Nephron progenitor cell (in vitro differentiated cells): ENCODE measurements at regions not wholly inside any gene's neighbourhood (a gene's known extent, or its start where the extent isn't known, plus 50 kb on each side); places are given as distances from the start of the nearest gene placed in this dataset.

ENCODE experiments used
- DNase-seq: peaks from one replicate; pipeline ENCODE4 v3.0.0; 2021
- H3K27ac Mint-ChIP-seq: 2 replicates; pipeline ENCODE4 v1.8.0; 2021; ENCODE audit warnings: mild to moderate bottlenecking, moderate library complexity, mixed read lengths
- H3K27me3 Mint-ChIP-seq: 2 replicates; pipeline ENCODE4 v1.8.0; 2021; ENCODE audit warnings: mild to moderate bottlenecking, low read depth, mixed read lengths; ENCODE audit not compliant: poor library complexity
- H3K36me3 Mint-ChIP-seq: 2 replicates; pipeline ENCODE4 v1.8.0; 2021; ENCODE audit warnings: low read depth, mixed read lengths
- H3K4me1 Mint-ChIP-seq: 2 replicates; pipeline ENCODE4 v1.8.0; 2021; ENCODE audit warnings: mixed read lengths
- H3K4me3 Mint-ChIP-seq: 2 replicates; pipeline ENCODE4 v1.8.0; 2021; ENCODE audit warnings: mild to moderate bottlenecking, moderate library complexity, mixed read lengths
- H3K9me3 Mint-ChIP-seq: 2 replicates; pipeline ENCODE4 v1.8.0; 2021; ENCODE audit warnings: mild to moderate bottlenecking, moderate library complexity, mixed read lengths
- TF ChIP-seq, protein P1 (sequence below): fragments of 200-600 bp; sonication (generic); IDR thresholded peaks from 2 replicates; pipeline ENCODE4 v1.5.0; 2021; ENCODE audit warnings: antibody characterized with exemption

DNA sequence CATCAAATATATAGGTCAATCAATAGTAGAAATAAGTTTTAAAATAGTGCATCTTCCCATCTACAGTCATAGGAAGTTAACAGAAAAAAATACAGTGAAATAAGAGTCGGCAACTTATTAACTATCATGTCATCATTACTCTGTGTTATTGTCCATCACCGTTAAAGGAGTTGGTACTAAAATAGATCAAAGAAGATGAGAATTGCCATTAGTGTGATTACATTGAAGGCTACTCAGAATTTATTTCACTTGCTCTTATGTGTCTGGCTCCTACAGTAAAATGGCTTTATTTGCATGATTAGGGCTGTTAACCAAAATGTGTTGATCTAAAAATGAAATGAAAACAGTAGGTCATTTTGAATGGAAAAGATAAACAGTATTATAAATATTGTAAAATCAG, 162.5 kb upstream of the SLITRK1 start:
- Mint-ChIP-seq H3K4me1 (no peaks in the 10 kb centered on the region), H3K4me3 (no peak overlapping the region), H3K27me3 (no peaks in the 10 kb centered on the region), H3K27ac (no peak overlapping the region), H3K9me3 (no peaks in the 10 kb centered on the region), H3K36me3 (no peaks in the 10 kb centered on the region)
- no peak for DNase-seq
- TF ChIP-seq, protein P1, sequence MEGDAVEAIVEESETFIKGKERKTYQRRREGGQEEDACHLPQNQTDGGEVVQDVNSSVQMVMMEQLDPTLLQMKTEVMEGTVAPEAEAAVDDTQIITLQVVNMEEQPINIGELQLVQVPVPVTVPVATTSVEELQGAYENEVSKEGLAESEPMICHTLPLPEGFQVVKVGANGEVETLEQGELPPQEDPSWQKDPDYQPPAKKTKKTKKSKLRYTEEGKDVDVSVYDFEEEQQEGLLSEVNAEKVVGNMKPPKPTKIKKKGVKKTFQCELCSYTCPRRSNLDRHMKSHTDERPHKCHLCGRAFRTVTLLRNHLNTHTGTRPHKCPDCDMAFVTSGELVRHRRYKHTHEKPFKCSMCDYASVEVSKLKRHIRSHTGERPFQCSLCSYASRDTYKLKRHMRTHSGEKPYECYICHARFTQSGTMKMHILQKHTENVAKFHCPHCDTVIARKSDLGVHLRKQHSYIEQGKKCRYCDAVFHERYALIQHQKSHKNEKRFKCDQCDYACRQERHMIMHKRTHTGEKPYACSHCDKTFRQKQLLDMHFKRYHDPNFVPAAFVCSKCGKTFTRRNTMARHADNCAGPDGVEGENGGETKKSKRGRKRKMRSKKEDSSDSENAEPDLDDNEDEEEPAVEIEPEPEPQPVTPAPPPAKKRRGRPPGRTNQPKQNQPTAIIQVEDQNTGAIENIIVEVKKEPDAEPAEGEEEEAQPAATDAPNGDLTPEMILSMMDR: no peak

DNA sequence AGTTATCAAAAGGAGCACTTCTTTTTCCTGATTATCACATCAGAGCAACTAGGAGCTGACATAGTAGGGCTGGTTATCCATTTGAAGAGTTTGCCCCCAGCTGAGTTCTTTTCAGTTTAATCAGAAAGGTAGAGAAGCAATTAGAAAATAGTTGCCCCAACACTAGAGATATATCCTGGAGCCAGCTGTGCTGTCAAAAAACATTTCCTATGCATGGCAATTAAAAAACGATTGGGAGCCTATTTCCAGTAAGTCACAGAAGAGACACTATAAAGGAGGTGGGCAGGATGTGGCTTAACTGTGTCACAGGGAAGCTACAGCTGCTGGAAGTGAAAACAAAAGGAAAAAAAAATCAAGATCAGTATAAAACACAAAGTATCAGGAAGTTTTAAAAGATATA, 155.7 kb upstream of the SLITRK1 start:
- no peak for DNase-seq
- TF ChIP-seq, protein P1: no peak
- Mint-ChIP-seq H3K4me3 (no peak overlapping the region), H3K27ac (no peak overlapping the region), H3K27me3 (no peaks in the 10 kb centered on the region), H3K9me3 (no peaks in the 10 kb centered on the region), H3K36me3 (no peaks in the 10 kb centered on the region), H3K4me1 (no peaks in the 10 kb centered on the region)

DNA sequence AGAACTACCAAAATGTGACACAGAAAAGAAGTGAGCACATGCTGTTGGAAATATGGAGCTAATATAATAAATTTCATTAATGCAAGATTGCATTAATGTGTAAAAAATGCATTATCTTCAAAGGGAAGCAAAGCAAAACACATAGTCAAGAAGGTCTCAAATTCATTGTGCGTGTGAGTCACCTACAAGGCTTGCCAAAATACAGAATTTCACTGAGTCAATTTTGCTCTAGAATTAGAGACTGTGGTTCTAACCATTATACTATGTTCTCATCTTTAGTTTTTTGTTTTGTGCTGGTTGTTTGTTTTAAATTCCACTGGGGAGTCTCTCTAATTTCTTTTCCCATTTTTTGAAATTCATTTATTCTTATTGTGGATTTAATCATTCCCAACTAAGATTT, 149.8 kb upstream of the SLITRK1 start:
- no peaks in the 10 kb centered on the region for H3K27me3 Mint-ChIP-seq
- no peaks in the 10 kb centered on the region for H3K36me3 Mint-ChIP-seq
- H3K4me1 Mint-ChIP-seq: no peaks in the 10 kb centered on the region
- no peak for DNase-seq
- H3K9me3 Mint-ChIP-seq: no peaks in the 10 kb centered on the region
- TF ChIP-seq, protein P1: no peak
- H3K4me3 Mint-ChIP-seq: no peak overlapping the region
- no peak overlapping the region for H3K27ac Mint-ChIP-seq

DNA sequence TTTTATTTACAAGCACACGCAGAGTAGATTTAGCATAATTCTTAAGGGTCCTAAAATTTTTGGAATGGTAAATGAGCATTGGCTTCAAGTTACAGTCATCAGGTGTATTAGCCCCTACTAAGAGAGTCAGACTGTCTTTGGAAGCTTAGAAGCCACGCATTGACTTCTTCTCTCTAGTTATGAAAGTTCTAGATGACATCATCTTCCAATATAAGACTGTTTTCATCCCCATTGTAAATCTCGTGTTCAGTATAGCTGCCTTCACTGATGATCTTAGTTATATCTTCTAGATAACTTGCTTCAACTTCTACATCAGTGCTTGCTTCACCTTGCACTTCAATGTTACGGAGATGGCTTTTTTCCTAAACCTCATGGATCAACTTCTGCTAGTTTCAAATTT, 148.8 kb upstream of the SLITRK1 start:
- no peaks in the 10 kb centered on the region for H3K36me3 Mint-ChIP-seq
- H3K4me3 Mint-ChIP-seq: no peak overlapping the region
- no peaks in the 10 kb centered on the region for H3K27me3 Mint-ChIP-seq
- TF ChIP-seq, protein P1: no peak
- no peak overlapping the region for H3K27ac Mint-ChIP-seq
- no peaks in the 10 kb centered on the region for H3K4me1 Mint-ChIP-seq
- no peak for DNase-seq
- no peaks in the 10 kb centered on the region for H3K9me3 Mint-ChIP-seq

GRCh38 chr13:84029396-84029795, 147.1 kb upstream of the SLITRK1 start:
- H3K9me3 Mint-ChIP-seq: no peaks in the 10 kb centered on the region
- no peak overlapping the region for H3K4me3 Mint-ChIP-seq
- H3K4me1 Mint-ChIP-seq: peaks cover 5% of the 10 kb centered on the region
- H3K27me3 Mint-ChIP-seq: no peaks in the 10 kb centered on the region
- no peaks in the 10 kb centered on the region for H3K36me3 Mint-ChIP-seq
- DNase-seq: no peak
- TF ChIP-seq, protein P1: no peak
- H3K27ac Mint-ChIP-seq: no peak overlapping the region

DNA sequence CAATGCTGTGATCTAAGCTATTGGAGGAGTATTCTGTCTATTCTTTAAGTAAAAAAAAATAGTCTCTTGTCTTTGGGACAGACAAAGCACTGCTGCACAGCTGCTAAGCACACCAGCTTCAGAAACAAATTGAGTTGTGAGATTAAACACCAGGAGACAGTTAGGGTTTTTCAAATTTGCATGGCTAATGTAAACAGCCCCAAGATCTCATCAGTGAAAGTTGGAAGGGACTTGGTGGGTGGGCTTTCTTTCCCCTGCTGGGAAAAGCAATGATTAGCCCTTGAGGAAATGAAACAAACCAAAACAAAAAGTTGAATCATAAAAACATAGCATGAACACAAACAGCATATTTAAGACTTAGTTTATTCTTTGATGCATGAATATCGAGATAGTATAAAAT, 143.6 kb upstream of the SLITRK1 start:
- Mint-ChIP-seq H3K9me3 (no peaks in the 10 kb centered on the region), H3K27me3 (no peaks in the 10 kb centered on the region), H3K4me1 (peaks cover 5% of the 10 kb centered on the region), H3K27ac (no peak overlapping the region), H3K36me3 (no peaks in the 10 kb centered on the region), H3K4me3 (no peak overlapping the region)
- TF ChIP-seq, protein P1: no peak
- DNase-seq: no peak
